ENCODE measurements at regions not wholly inside any gene's neighbourhood (a gene's known extent, or its start where the extent isn't known, plus 50 kb on each side); places are given as distances from the start of the nearest gene placed in this dataset.

DNA sequence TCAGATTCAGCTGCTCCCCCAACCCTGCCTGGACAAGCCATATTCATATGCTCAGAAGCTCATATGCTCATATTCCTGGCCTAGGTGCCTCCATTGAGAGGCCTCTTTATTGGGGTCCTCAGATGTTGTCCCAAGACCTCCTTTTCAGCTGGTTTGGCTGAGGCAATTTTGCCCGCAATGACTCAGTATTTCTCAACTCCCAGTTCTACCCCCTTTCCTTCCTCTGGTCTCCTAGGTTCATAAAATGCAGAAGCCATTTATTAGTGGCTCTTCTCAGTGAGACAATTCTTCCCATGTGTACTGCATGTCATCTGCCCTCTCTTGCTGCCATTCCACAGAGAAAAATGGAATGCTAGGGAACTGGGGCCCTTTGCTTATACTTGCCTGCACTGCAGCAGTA lies 110.7 kb downstream of the INHBA start:
- TF ChIP-seq, protein P1, sequence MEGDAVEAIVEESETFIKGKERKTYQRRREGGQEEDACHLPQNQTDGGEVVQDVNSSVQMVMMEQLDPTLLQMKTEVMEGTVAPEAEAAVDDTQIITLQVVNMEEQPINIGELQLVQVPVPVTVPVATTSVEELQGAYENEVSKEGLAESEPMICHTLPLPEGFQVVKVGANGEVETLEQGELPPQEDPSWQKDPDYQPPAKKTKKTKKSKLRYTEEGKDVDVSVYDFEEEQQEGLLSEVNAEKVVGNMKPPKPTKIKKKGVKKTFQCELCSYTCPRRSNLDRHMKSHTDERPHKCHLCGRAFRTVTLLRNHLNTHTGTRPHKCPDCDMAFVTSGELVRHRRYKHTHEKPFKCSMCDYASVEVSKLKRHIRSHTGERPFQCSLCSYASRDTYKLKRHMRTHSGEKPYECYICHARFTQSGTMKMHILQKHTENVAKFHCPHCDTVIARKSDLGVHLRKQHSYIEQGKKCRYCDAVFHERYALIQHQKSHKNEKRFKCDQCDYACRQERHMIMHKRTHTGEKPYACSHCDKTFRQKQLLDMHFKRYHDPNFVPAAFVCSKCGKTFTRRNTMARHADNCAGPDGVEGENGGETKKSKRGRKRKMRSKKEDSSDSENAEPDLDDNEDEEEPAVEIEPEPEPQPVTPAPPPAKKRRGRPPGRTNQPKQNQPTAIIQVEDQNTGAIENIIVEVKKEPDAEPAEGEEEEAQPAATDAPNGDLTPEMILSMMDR (conservative IDR thresholded peaks at IDR 0.05 in 1 of 2, IDR thresholded peaks at IDR 0.05 in 1 of 2; ENCODE audit: extremely low read depth in 1 of 2, insufficient read depth in 1 of 2, low read depth in 1 of 2, low read length in 2 of 2): no peak
- no peak for TF ChIP-seq EZH2 (IDR thresholded peaks at IDR 0.05; ENCODE audit: borderline replicate concordance, low read length)
